ENCODE measurements at regions not wholly inside any gene's neighbourhood (a gene's known extent, or its start where the extent isn't known, plus 50 kb on each side); places are given as distances from the start of the nearest gene placed in this dataset.

GRCh38 chr14:76695263-76695920 lies 65.9 kb upstream of the VASH1 start:
- H3K79me2 ChIP-seq (ENCODE audit: insufficient read depth, low read length), result no peaks in the 10 kb centered on the region
- no peak overlapping the region for H3K27ac ChIP-seq (ENCODE audit: low read depth, low read length)
- H3K9ac ChIP-seq (ENCODE audit: low read length), result no peak overlapping the region
- ChIA-PET POLR2A (no interaction called here), RAD21 (ENCODE audit: low non-redundant PET in 1 of 2, low total read pairs in 2 of 2, uncharacterized antibody in 2 of 2, unreplicated experiment in 2 of 2) (no interaction called here), CTCF (interaction anchor here (2.0 kb wide), 1 partner anchor 15 kb away, joined by 9 read pairs; no protein-coding TSS in a partner anchor)
- no peaks in the 10 kb centered on the region for H3K27me3 ChIP-seq (ENCODE audit: insufficient read depth, low read length)
- no peak overlapping the region for H3K4me3 ChIP-seq (replicated peaks in 1 of 2; ENCODE audit: low read depth in 1 of 2, low read length in 2 of 2)
- no peaks in the 10 kb centered on the region for H3K9me3 ChIP-seq (ENCODE audit: control insufficient read depth in 1 of 2, insufficient read depth in 1 of 2, low read depth in 1 of 2, low read length in 2 of 2)
- H3K4me1 ChIP-seq (ENCODE audit: control insufficient read depth in 1 of 2, insufficient read depth in 2 of 2, low read length in 2 of 2), result no peaks in the 10 kb centered on the region
- no peaks in the 10 kb centered on the region for H3K9me2 ChIP-seq (ENCODE audit: insufficient read depth)
- no peaks in the 10 kb centered on the region for H4K20me1 ChIP-seq (ENCODE audit: insufficient read depth)
- no peaks in the 10 kb centered on the region for H3K36me3 ChIP-seq (ENCODE audit: control insufficient read depth in 1 of 2, insufficient read depth in 2 of 2, low read length in 2 of 2)
- BruUV-seq (replicated peaks), result no TSS peak
- H3K4me2 ChIP-seq (ENCODE audit: low read length), result no peak overlapping the region
- intact Hi-C loops (cut with micrococcal nuclease), result no loop called here
- H2AFZ ChIP-seq (ENCODE audit: low read depth, low read length, poor library complexity, severe bottlenecking), result no peak overlapping the region
- no peak for TF ChIP-seq EGR1 (IDR thresholded peaks at IDR 0.05; ENCODE audit: low read depth)
- no peak for TF ChIP-seq CEBPB (IDR thresholded peaks at IDR 0.05; ENCODE audit: low read depth)
- TF ChIP-seq REST (IDR thresholded peaks at IDR 0.05; ENCODE audit: low read depth), result no peak
- no peak for TF ChIP-seq ELF1 (IDR thresholded peaks at IDR 0.05; ENCODE audit: borderline replicate concordance, low read depth)
- TF ChIP-seq ZBTB33 (IDR thresholded peaks at IDR 0.05; ENCODE audit: extremely low read depth, insufficient replicate concordance, low read length), result no peak
- no peak for TF ChIP-seq FOSL1 (IDR thresholded peaks at IDR 0.05; ENCODE audit: low read depth)
- TF ChIP-seq ZNF274 (IDR thresholded peaks at IDR 0.05; ENCODE audit: low read depth, low read length), result no peak
- no peak for TF ChIP-seq SIN3A (IDR thresholded peaks at IDR 0.05; ENCODE audit: low read depth)
- TF ChIP-seq ATF3 (IDR thresholded peaks at IDR 0.05), result no peak
- TF ChIP-seq SRF (IDR thresholded peaks at IDR 0.05; ENCODE audit: low read depth), result no peak
- TF ChIP-seq CTCF (IDR thresholded peaks at IDR 0.05 in 2 of 3, conservative IDR thresholded peaks at IDR 0.05 in 1 of 3; ENCODE audit: borderline replicate concordance in 1 of 3, insufficient read depth in 1 of 3, low read depth in 2 of 3, low read length in 2 of 3), result no peak
- TF ChIP-seq RAD21 (IDR thresholded peaks at IDR 0.05; ENCODE audit: low read depth), result no peak
- no peak for TF ChIP-seq POLR2A (IDR thresholded peaks at IDR 0.05; ENCODE audit: borderline replicate concordance, extremely low read depth, insufficient read depth, insufficient read length)
- TF ChIP-seq EZH2phosphoT487 (IDR thresholded peaks at IDR 0.05; ENCODE audit: borderline replicate concordance), result no peak
- TF ChIP-seq ZFX (IDR thresholded peaks at IDR 0.05), result no peak
- TF ChIP-seq MAX (IDR thresholded peaks at IDR 0.05), result no peak
- ATAC-seq (no peak), DNase-seq (ENCODE audit: low read depth, low spot score) (no peak)
